Jurkat, Clone E6-1 (cell line): ENCODE measurements at regions not wholly inside any gene's neighbourhood (a gene's known extent, or its start where the extent isn't known, plus 50 kb on each side); places are given as distances from the start of the nearest gene placed in this dataset.

ENCODE experiments used
- DNase-seq: peaks from one replicate; pipeline ENCODE4 v3.0.0-alpha.2; 2011; ENCODE audit warnings: low read depth, low spot score
- H3K4me3 ChIP-seq: 2 replicates; pipeline ENCODE4 v1.5.1; 2011; ENCODE audit warnings: mild to moderate bottlenecking, low read length, control low read depth, moderate library complexity

DNA sequence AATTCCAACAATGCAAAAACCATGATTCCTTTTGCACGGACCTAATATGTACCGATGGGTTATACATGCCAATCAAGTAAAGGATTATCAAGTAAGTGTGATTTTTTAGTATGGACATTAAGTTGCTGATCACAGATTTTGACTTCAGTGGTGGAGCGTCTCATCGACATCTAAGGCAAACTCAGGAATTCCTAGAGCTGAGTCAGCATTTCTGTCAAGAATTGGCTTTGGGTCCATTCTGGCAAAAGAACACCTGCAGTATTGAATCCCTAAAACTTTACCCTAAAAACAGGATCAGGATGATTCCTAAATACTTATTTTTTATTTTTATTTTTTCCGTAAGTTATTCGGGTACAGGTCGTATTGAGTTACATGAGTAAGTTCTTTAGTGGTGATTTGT is 83.6 kb downstream of the HPGD start:
- no peak for DNase-seq
- H3K4me3 ChIP-seq, result no peak overlapping the region

DNA sequence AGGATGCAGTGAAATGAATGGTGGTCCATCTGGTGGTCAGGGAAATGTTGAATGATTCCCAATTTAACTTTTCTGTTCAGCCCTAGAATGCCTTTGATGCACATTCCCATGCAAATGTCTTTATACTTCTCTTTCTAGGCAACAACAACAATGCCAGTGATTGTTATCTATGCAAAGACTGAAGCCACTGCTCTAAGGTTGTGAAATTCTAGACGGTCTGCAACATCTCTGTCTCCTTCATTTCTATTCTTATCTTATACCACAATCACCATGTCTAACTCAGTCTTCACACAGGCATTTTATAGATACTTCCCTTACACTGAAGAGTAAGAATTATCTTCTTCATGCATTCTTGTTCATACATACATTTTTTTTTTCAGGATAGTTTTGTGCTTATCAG is 84.5 kb downstream of the HPGD start:
- peak; percentile 29 for DNase-seq
- no peak overlapping the region for H3K4me3 ChIP-seq

DNA sequence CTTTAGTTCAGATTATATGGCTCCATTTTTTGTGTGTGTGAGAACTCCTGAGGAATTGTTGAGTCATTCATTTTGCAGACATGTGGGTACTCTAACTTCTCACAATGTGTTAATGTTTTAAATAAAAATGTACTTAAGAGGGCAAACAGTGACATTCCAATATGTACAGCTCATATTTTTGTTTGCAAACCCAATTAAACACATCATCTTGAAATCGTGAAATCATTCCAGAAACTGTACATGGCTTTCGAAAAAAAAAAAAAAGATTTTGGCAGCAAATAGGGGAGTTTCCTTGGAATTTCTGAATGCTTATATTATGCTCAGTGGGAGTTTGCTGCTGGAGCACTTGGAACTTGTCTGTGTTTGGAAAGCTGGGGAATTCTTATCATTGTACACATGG is 85.0 kb downstream of the HPGD start:
- DNase-seq, result no peak
- no peak overlapping the region for H3K4me3 ChIP-seq

DNA sequence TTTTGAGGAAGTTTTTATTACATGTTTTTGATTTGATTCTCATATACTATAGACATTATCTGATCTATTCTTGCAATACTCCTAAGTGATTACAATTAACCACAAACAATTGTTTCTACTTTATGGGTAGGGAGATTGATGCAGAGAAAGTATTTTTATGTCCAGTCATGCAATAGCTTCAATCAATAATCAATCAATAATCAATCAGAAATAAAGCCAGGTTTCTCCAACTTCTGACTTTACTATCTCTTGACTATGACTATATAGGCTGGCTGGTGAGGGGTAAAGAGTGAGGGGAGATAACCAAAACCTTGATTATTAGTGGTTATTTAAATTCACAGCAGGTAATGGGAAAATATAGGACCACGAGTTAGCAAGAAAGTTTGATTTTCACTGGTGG is 85.9 kb downstream of the HPGD start:
- H3K4me3 ChIP-seq, result no peak overlapping the region
- DNase-seq, result no peak

DNA sequence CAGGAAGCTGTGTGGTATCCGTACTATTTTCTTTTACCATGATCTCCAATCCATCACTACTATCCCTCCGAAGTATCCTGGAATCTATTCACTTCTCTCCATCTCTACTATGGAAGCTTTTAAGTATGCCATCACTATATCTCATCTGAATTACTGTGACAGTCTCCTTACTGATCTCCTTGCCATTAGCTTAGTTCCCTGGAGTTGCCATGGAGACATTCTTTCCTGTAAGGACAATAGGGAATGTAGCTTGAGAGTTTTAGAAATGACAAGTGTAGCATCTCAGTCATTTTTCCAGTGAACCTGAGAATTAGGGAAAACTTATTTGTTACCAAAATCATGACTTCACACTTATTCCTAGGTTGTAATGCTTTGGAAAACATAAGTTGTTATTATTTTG is 86.3 kb downstream of the HPGD start:
- no peak for DNase-seq
- H3K4me3 ChIP-seq, result no peak overlapping the region

DNA sequence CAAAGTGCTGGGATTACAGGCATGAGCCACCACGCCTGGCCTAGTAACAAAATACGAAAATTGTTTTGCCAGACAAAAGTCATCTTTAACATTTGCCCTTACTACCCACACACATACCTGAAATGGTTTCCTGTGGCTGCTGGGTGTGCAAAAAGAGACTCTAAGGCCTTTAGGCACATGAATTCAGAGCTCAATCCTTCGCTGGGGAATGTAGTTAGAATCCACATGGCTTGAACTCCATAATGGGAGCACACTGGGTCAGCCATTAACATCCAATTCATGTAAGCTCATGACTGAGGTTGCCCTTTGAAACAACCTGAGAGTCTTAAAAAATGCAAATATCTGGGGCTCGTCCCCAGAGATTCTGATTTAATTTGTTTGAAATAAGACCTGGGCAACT is 87.8 kb downstream of the HPGD start:
- no peak for DNase-seq
- no peak overlapping the region for H3K4me3 ChIP-seq

DNA sequence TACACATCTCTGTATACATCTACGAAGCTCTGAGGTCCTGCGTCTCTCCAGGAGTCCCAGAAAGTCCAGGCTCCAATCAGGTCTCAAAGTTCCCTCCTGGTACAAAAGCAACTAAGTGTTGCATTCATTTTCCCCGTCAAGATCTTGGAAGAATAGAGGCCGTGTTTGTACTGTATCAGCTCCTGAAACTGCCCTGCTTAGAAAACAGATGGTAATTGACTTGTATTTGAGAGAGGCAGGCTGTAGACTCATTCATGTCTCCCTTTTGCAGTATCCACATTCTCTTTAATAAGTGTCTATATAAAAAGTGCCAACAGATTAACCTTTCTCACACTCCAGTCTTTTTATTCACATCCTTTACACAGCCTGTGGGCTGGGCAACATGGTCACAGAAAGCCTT is 91.7 kb downstream of the HPGD start:
- H3K4me3 ChIP-seq, result no peak overlapping the region
- DNase-seq, result no peak

DNA sequence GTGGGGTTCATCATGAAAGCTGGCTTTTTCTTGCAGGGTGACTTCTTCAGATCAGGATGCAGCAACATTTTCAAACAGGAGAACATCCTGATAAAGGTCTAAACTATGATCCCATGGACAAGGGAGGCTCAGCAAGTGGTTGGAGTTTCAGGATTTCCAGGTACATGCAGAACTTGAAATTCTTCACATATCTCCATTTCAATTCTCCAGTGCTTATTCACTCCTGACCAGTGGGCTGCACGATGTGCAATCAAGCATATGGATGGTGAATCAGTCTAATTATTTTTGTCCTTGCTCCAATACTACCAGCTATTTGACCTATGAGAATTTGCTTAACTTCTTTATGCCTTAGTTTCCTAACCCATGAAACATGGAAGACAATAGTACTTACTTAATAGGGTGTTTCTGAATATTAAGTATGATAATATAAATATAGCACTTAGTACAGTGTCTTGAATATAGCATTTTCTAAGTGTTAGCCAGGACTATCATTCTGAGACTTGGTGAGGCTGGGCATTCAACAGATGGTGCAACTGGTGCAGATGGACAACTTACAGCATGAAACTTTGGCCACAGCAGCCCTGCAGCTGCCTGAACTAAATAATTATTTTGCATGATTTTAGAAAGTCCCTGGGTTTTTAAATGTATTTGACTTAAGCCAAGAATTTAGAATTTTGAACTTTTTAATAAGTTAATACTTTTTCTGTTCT is 92.4 kb downstream of the HPGD start:
- no peak overlapping the region for H3K4me3 ChIP-seq
- no peak for DNase-seq

DNA sequence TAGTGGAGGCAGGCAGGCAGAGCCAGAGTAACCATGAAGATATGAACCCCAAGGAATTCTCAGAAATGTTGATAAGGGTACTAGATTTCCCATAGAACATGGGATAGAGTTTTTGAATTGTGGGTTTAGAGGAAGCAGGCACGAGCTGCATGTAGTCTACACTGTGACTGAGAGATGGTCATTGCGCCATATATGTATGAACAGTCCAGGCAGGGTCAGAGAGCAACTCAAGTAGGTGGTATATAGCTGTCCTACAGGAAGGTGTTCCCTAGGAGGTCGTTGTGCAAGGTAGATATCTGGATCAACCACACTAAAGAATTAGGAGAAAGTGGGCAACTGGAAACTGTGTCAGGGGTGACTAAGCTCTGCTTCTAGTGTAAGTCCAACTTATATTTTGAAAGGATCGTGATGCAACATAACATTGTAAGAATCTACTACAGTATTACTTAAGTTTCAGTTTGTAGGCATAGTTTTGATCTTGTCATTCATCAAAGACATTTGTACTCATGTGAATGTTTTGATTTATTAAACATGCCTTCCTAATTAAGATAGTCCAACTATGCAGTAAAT is 94.6 kb downstream of the HPGD start:
- no peak for DNase-seq
- no peak overlapping the region for H3K4me3 ChIP-seq

DNA sequence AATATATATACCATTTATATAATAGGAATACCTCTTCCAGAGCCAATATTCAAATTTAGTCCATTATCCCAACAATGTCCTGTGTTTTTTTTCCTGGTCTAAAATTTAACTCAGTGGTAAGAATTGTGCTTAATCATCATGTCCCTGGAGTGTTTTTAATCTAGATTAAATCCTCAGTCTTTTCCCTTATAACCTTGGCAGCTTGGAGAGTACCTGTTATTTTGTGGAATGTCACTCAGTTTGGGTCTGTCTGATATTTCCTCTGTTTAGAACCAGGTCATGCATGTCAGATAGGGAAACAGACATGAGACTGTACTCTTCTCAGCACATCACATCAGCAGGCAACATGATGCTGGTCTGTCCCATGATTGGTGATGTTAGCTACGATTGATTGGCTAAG is 96.6 kb downstream of the HPGD start:
- no peak overlapping the region for H3K4me3 ChIP-seq
- DNase-seq, result no peak

DNA sequence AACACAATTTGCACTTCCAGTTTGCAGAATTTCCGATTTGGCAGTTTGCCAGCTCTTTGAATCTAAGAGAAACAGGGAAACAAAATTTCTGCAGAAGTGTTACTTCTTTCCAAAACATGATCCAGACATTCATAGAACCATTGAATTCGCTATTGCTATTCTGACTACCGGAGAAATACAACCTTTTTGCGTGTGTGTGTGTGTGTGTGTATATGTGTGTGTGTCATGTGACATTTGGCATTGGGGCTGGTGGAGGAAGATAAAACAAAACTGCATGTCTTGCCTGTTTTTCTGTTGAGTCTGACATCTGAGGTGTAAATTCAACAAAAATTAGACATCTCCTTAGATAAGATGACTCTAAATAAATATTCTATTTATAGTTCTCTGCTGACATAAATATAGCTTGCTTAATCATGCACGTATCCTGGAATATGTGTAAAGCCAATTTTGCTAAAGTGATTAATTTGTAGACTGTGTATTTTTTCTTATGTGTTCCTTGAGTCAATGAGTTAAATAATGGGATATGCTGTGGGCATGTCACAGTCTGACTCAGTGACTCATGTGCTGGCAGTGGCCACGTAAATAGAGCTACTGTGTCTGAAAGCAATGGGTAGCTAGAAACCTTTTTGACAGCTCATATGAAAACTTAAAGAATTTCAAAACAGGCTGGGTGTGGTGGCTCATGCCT is 98.9 kb downstream of the HPGD start:
- no peak overlapping the region for H3K4me3 ChIP-seq
- DNase-seq, result no peak

DNA sequence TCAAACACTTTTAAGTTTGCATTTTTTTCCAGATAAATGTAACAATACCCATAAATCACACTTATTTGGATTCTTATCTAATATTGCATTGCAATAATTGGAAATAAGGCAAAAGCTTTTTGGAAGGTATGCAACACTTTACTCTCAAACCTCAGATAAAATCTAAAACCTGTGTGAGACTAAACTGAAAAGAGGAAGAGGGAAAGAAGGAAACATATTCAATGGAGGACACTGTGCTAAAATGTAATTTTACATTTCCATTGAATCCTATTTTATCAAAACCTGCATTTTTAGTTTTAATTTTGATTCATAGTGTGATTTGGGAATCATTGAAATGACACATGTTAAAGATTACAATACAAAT is 99.4 kb downstream of the HPGD start:
- DNase-seq, result no peak
- H3K4me3 ChIP-seq, result no peak overlapping the region

DNA sequence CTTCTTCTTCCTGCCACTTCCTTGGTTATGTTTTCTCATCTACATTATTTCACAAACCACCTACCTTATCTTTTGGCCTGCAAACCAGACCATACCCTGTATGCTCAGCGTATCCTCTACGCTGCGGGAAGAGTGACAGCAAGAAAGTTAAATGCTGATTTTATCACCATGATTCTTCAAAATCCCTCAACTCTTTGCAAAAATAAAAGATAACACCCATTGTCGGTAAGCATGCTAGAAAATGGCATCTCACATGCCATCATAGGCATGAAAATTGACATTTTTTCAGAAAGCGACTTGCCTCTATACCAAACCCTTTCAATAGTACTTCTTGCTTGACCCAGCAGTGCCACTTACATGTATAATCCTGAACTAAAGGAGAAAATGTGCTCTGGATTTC is 102.0 kb downstream of the HPGD start:
- peak; percentile 91 for DNase-seq
- no peak overlapping the region for H3K4me3 ChIP-seq

DNA sequence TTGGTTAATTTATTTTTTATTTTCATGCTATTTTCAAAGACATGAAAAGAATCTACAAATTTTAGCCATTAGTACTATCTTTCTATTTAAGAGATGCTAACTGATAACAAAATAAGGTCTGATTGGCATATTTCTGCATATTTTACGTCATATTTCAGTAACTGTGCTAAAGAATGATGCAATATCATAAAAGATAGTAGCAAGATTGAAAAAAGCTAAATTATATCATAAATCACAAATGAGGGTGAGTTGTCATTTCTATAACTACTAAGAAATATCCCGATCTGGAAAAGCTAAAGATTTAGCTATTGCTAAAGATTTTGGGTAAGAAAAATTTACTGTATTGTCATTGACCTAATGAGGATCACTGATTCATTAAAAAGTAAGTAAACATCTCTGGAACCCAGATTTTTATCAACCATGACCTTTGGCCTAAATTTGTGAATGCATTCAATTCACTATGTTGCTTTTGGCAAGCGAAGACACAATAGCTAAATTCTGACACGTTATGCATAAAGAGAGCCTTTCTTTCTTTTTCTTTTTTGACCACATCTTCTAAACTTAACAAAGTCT is 103.6 kb downstream of the HPGD start:
- H3K4me3 ChIP-seq, result no peak overlapping the region
- no peak for DNase-seq

DNA sequence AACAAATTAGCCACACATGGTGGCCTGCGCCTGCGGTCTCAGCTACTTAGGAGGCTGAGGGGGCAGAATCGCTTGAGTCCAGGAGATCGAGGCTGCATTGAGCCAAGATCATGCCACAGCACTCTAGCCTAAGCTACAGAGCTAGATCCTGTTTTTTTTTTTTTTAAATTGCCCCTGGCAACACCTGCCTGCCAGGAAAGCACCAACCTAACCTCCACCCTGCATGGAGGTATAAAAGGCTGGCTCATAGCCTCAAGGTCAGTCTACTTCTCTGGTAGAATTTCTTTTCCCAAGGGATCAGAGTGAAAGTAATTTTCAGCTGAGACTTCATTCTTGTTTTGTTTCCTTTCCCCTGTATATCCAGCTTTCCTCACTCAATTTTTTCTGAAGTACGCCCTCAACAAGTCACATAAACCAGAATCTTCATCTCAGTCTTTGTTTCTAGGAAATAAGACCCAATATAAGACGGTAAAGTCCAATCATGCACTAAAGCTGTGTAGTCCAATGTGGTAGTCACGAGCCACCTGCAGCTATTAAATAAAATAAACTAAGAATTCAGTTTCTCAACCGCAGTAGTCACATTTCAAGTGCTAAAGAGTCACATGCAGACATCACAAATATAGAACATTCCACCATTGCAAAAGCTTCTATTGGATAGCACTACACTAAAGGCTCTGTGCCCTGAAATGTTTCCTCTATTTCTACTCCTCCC is 113.3 kb downstream of the HPGD start:
- no peak overlapping the region for H3K4me3 ChIP-seq
- no peak for DNase-seq

DNA sequence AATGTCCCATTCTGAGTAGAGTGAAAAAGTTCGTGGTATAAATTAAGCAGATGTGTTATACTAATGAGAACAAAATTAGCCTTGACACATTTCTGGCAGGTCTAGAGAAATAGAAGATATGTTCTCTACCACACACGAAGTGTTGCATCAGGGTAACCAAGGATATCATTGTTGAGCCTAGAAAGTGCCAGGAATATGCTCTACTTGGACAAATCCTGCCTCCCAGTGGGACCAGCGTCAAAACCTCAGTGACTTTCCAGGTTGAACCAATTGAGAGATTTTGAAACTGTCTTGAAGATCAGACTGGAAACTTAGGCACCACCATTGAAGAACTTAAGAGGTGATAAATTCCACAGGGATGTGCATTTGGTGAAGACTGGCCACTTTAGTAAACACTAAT is 115.9 kb downstream of the HPGD start:
- no peak overlapping the region for H3K4me3 ChIP-seq
- DNase-seq, result no peak

DNA sequence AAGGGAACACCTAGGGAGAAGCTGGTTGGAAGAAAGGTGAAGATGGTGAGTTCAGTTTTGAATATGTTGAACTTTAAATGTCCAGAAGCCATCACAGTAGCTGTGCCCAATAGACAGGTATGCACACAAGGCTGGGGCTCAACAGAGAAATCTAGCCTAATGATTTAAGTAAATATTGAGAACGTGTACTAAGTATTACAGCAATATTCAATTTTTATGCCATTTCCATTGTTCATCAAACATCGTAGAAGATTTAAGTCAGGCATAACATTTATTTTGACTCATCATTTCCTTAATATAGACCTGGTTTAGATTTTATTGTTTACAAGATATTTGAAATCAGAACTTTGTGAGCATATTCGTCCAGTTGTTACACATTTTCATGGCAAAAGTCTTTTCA is 116.4 kb downstream of the HPGD start:
- DNase-seq, result no peak
- no peak overlapping the region for H3K4me3 ChIP-seq

DNA sequence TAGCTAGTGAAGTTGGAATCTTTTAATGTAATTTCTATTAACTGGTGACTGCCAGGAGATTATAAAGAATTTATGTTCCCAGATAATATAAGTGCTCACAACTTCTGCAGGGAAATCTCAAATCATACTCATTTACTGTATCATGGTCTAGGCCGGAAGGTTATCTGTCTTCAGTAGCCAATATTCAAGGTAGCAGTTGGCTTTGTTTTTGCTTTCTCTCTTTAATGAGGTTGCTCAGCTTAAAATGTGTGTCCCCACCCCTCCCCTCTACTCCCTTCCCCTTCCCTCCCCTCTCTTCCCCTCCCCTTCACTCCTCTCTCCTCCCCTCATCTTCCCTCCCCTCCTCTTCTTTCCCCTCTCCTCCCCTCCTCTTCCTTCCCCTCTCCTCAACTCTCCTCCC is 117.6 kb downstream of the HPGD start:
- H3K4me3 ChIP-seq, result no peak overlapping the region
- DNase-seq, result no peak

DNA sequence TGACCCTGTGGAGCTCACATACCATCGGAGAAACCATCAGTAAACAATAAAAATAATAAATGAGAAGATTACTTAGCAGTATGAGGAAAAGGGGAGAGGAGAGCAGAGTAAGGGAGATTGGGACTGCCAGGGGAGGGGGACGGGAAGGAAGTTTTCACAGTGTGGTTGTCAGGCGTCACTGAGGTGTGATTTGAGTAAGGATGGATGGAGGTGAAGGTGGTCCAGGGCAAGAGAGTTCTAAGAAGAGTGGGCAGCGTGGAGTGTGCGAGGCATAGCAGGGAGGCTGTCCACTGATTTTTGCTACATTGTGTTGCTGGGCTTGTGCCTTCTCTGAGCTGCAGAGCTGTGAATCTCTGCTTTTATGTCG is 119.1 kb downstream of the HPGD start:
- H3K4me3 ChIP-seq, result no peak overlapping the region
- no peak for DNase-seq
